C4-2B (cell line): ENCODE measurements at regions not wholly inside any gene's neighbourhood (a gene's known extent, or its start where the extent isn't known, plus 50 kb on each side); places are given as distances from the start of the nearest gene placed in this dataset.

Experiments used
- CTCF ChIP-seq: fragments of 450-650 bp; conservative IDR thresholded peaks from 2 replicates; pipeline ENCODE4 v1.5.1; 2017; ENCODE audit warnings: mild to moderate bottlenecking
- ZFX ChIP-seq: fragments of 450-650 bp; IDR thresholded peaks from 2 replicates; pipeline ENCODE4 v1.6.1; 2017

- TF ChIP-seq CTCF: no peak
- TF ChIP-seq ZFX: no peak
Observed at GRCh38 chr1:55426619-55427018, 211.5 kb upstream of the USP24 start.
